ENCODE measurements at regions not wholly inside any gene's neighbourhood (a gene's known extent, or its start where the extent isn't known, plus 50 kb on each side); places are given as distances from the start of the nearest gene placed in this dataset.

GRCh38 chr3:18870642-18871041 is 277.7 kb upstream of the KCNH8 start:
- no peak for DNase-seq

DNA sequence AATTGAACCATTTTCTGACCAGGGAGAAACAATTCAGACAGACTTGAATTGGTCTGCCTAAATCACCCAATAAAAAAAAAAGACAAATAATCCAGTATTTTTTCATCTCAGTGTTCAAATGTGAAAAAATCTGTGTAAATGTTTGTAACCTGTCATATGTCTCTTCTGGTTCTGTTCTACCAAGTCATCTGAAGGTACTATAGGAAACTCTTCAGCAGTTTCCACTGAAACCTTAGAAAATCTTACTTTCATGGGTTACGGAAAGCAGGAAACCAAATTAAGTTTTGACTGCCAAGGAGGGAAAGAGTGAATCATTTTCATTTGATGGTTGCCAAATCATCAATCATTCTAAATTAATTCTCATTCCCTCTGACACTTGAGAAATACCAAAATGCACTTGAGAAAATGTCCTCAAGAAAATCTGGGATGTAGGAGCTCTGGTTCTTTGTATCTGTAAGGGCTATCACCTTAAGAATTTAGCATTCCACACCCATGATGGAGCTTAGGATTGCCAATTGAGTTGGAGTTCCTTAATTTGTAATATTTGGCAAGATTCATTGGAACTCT is 278.2 kb upstream of the KCNH8 start:
- DNase-seq = no peak

DNA sequence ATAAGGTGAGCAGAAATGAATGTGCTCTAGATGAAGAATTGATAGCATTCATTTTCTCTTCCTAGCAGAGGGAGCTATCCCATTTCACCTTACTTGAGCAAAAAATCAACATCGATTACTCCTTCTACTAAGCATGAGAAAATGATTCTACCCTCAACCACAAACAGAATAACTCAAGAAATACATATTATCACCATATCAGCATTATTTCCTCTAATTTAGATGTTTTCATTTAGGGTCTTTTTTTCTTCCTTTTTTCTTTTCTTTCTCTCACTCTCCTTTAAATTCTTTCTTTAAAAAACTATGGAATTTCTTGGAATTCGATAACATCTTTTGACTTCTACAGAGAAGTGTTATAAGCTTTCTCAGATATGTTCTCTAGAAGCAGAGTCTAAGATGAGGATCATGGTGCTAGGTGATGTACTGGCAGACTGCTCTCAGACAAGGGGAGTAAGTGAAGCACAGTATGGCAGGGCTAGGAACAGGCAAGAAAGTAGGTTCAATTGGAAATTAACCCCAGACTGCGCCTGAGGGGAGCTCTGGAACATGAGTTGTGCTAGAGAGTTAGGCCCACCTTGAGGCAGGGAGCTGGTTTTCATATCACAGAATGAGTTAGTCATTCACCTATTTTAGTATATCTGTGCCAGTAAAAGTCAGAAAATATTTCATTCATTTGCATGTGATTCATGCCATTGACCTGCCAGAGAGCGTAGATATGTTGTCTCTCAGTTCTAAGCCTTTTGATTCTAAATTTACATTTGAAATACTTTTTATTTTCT is 279.2 kb upstream of the KCNH8 start:
- no peak for DNase-seq

- no peak for DNase-seq
Observed at GRCh38 chr3:18866899-18867298, 281.4 kb upstream of the KCNH8 start.

DNA sequence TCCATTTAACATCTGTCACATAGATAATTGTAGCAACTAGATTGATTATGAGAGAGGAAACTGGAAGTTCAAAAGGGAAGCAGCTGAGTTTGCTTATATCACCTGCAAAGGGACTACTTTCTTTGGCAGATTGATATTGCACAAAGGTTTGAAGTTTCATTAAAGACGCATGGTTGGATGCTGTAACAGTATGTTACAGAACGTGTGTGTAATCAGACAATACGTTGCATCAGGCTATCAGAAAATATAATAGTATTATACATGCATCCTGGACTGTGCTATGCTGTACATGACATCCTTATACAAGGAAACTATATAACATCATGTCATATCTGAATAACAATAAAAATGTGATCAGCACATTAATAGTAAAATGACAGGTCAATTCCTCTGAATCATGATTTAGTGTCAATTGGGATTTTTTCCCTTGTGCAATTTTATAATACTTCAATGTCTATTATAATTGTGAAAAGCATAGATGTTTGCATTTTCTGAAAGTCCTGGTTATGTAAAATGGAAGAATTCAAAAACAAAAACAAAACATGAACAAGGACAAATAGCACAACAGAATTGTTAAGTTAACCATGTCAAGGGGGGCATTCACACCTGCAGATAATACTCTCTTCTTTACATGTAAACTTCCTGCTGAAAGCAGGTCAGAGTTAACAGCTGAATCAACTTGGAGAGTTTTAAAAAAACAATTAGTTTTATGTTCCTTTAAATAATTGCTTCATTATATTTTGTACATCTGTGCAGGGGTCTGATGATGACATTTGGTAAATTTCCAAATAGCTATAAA is 283.2 kb upstream of the KCNH8 start:
- DNase-seq = no peak

- no peak for DNase-seq
Observed at GRCh38 chr3:18862077-18862476, 286.2 kb upstream of the KCNH8 start.

DNA sequence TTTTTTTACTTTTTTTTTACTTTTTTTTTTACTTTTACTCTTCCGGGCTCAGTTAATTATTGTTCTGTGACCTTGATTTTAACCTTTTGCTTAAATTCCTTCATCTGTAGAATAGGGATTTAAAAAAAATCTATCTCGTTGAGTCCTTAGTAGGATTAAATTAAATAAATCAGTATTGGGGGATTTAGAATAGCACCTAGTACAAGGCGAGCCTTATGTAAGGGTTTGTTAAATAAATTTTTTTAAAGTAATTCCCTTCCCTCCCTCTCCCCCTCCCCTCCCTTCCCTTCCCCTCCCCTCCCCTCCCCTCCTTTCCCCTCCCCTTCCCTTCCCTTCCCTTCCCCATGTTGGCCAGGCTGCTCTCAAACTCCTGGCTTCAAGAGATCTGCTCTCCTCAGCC is 287.2 kb upstream of the KCNH8 start:
- DNase-seq = no peak

- no peak for DNase-seq
Observed at GRCh38 chr3:18853269-18853668, 295.0 kb upstream of the KCNH8 start.

DNA sequence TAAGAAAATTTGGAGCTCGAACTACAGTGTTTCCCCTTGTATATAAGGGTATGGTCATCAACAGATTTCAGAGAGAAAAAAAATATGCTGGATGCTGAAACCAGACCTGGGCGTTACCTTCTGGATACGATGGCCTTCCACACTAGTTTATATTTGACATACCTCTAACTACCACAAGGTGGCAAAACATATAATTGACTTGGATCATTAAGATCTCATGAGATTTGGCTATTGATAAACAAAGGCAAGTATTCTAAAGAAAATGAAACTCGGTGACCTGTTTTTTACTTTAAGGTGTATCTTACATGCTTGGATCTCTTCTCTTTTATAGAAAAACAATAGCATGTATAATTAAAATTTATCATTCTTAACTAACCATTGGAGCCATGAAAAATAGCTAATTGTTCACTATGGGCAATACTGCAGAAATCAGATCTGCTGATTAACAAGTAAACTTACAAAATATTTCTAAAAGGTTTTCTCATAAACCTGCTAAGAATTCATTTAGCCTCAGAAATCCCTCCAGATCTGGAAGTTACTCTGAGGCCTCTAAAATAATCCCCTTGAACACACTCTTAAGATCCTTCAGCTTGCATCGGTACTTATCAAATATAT is 300.6 kb upstream of the KCNH8 start:
- DNase-seq = no peak

DNA sequence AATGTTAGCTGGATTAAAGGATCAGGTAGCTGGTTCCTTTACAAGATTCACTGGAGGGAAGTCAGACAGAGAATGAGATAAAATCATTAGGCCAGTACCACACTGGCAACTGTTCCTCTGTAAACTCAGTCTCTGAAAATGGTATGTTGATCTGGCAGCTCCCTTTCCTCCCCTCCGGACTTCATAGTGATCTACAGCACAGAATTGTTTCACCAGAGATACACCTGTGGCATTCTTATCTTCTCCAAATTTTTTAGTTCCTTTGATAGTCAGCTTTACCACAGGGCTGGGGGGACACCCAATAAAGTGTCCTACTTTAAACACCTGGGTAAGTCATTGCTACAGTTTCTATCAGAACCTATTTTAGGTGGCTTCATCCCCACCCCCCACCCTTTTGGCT is 304.3 kb upstream of the KCNH8 start:
- no peak for DNase-seq

- DNase-seq = no peak
Observed at GRCh38 chr3:18843188-18843587, 305.1 kb upstream of the KCNH8 start.

DNA sequence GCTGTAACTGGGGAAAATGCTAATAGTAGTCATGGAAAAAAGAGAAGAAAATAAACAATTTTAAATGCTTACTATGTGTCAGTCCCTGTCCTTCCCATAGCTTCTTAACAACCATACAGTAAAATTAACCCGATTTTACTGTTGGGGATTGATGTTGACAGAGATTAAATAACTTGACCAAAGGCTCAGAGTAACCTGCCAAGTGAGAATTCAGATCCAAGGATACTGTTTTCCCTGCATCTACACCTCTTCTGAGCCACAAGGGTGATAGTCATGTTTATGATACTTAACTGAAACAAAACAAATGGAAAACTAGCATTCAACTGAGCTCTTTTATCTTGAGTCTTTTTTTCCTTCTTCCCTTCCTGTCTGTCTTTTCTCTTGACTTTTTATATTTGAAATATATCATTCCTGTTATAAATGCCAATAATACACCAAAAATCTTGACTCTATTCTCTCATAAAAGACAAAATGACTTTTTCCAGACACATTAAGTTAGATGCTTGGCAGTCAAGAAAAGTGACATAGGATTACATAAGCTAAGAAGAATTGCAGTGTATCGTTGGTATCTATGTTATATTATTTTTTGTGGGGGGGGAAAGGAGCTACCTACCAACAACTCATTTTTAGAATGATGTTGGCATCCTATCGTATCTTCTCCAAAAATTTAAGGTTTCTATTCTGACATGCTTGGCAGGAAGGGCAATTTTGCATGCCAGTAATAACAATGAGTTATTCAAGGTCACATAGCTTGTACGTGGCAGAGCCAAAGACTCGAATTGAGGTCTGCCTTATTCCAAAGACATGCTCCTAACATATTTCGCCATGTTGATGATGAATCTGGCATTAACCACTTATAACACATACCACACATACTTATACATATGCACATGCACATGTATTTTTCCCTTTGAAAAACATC is 306.6 kb upstream of the KCNH8 start:
- DNase-seq = no peak

DNA sequence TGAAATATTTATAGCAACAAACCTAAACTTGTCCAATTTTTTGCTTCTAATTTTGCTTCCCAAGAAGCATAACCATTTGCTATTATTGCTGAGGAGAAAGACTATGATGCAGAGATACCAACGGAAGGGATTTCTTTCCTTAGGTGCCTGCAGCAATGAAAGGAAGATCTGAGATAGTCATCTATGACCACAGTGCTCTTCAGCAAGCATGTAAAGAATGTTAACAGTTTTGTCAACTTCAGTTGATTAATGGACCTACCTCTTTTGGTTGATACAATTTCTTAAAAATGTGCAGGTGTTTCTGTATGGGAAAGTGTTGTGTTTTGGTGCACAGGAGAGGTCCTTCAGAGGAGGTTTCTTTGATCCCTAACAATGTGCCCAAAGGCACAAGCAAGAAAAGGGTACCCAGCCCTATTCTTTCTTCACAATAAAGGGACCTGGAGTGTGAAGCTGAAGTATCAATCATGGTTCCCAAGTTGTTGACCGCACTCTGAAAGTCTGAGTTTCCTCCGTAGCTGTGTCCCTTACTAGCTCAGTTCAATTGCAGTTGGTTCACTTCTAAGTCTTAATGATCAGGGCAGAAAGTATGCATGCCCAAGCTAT is 307.7 kb upstream of the KCNH8 start:
- no peak for DNase-seq

DNA sequence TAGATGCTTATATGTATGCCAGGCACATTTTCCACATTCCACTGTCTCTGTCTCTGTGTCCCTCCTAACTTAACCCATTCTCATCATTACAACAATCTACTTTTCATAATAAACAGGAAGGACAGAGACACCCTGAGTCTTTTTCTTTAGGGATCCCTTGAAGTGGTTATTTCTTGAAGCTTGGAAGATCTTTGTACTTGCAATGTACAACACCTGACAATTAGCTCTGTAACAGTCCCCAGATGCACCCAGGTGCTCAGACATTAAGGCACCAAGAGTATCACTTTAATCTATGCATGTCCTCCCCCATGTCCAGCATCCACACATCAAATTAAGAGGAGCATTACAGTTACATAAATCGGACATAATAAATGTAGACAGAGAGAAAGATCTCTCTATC is 309.6 kb upstream of the KCNH8 start:
- no peak for DNase-seq

DNA sequence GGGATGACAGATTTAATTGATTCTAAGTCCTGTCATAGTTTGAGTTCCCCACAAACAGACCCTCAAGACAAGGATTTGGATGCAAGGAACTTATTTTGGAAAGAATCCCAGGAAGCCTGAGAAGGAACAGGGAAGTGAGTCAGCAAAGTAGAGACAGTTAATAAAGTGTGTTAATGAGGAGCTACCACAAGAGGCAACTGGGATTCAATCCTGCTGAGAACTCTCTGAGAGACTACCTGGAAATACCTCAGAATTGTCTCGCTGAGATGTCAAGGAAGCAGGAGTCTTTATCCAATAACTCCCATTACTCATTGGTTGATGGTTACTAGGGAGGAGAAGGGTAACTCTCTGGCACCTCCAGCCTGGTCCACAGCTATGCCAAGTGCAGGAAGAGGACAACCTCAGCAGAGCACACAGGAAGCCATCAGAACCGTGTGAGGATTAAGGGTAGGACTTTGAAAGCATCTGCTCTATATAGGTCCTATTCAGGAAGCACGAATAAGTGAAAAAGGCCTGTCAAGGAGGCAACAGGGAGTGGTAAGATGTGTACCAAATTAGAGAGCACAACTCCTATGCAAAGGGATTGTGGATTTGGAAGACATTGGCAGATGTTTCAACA is 311.1 kb upstream of the KCNH8 start:
- no peak for DNase-seq

DNA sequence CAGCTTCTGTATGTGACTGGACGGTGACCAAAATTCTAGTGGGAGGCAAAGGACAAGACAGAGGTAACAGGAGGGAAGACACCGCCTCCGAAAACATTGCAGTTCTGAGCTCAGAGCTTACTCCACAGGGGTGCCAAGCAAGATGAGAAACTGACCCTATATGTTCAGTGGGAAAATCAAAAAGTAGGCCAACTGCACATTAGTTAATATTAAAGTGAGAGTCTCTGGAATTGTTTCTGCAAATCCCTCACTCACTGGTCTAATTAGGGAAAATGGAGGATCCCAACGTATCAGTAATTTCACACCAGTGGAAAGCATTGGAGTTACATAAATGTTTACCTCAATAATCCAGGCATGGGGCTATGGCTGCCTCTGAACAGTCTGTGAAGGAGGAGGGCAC is 313.3 kb upstream of the KCNH8 start:
- DNase-seq = no peak

- no peak for DNase-seq
Observed at GRCh38 chr3:18830087-18830486, 318.2 kb upstream of the KCNH8 start.

DNA sequence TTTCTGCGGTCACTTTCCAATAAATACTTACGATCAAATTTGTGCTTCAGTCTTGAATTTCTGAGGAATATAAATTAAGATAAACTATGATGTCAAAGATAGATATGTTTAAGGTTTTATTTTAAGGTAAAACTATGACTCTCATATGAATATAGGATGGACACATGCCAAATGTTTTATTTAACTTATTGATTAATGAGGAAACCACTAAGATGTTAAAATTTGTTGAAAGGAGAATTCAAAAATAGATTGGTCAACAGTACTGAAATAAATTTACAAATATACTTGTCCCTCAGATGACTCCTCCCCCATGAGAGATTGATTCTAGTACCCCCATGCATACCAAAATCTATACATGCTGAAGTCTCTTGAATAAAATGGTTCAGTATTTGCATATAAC is 319.7 kb upstream of the KCNH8 start:
- DNase-seq = no peak

- no peak for DNase-seq
Observed at GRCh38 chr3:18827664-18828063, 320.6 kb upstream of the KCNH8 start.

DNA sequence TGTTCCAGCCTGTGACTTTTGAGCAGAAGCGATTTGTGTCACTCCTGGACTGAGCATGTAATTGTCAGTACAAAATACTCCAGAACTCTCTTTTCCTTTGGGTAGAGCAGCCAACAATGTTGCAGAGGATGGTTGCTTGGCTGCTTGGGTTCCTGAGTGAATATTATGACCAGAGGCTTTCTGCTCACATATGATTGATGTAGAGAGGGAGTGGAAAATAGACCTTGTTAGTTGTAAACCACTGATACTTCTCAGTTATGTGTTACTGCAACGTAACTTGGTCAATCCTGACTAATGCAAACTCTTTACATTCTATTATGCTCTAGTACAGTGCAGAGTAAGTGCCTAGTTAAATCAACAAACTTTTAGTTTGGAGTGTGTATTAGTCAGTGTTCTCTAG is 322.6 kb upstream of the KCNH8 start:
- DNase-seq = no peak

DNA sequence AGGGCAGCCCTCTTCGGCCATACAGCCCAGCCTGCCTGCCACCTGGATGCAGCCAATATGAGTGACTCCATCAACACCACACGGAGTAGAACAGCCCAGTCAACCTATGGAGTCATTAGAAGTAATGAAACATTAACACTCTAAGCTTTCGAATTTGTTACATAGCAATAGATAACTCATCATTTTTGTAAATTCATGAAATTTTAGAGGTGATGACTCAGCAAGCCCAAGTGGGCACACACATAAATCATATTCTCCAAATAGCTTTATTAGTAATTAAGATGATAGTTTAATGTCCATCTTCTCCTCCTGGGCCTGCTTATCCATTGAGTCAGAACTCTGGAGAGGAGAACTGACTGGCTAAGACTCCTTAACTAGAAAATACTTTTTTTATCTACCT is 335.0 kb upstream of the KCNH8 start:
- DNase-seq = no peak

DNA sequence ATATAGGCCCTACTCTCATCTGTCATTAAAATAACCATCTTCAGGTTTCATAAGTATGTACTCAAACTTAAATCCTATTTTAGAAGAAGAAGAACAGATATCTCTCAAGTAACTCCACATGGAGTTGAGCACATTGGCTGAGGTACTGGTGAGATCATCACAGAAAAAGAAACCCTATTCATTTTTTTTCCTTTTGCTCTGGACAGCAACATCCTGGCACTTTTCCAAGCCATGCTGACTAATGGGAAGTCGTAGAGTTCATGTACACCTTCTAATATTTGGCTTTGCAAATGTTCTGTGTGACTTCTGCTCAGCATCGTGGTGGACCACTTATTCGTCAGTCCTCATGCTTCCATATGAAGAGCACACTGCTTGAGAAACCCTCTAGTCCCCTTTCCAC is 336.0 kb upstream of the KCNH8 start:
- no peak for DNase-seq

Measured in NCI-H2227 treated with DMSO at 0.1 percent for 48 hours (cell line).